HG03025 (cell line): ENCODE measurements at regions not wholly inside any gene's neighbourhood (a gene's known extent, or its start where the extent isn't known, plus 50 kb on each side); places are given as distances from the start of the nearest gene placed in this dataset.
"Not testable (repeated sequence)": the region's sequence is repeated elsewhere in the genome, so short reads cannot be mapped to it uniquely, and the experiment has no call there.

Experiments used
- ATAC-seq: cut with Tn5 transposase; IDR thresholded peaks from one replicate; pipeline ENCODE4 v1.9.1; 2021; ENCODE audit warnings: mild to moderate bottlenecking, moderate library complexity; ENCODE audit not compliant: unreplicated experiment, low FRiP score

DNA sequence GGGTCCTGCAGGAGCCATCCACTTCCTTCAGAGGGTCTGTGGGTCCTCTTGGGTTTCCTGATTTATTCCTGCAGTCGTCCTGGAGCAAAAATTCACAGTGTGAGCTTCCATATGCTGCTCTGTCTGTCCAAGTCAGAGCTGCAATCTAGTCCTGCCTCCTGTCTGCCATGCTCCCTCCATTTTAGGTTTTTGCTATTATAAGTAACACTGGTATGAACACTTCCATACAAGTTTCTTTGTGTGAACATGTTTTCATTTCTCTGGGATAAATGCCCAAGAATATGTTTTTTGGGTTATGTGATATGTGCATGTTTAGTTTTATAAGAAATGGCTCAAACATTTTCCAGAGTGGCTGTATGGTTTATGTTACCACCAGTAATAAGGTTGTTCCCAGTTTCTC, 188.1 kb downstream of the ACTR3B start:
- no peak for ATAC-seq

DNA sequence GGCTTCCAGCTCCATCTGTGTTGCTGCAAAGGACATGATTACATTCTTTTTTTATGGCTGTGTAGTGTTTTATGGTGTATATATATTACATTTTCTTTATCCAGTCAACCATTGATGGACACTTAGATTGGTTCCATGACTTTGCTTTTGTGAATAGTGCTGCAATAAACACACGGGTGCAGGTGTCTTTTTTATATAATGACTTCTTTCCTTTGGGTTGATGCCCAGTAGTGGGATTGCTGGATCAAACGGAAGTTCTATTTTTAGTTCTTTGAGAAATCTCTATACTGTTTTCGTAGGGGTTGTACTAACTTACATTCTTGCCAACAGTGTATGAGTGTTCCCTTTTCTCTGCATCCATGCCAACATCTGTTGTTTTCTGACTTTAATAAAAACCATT, 189.7 kb downstream of the ACTR3B start:
- ATAC-seq = no peak

DNA sequence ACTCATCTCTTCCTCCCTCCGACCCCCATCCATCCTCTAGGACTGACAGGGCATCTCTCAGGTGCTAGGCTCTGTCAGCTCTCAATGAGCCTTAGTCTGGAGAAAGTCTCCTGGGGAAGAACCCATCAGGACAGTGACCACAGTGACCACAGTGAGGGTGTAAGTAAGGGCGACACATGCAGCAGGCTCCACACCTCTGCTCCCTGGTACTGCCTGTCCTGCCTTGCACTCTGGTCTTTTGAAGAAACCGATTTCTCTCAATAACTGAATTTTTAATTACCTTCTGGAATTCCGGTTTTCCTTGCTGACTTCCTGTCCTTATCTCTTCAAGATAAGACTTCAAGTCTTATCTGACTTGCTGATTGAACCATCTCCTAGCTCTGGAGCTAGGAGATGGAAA, 190.2 kb downstream of the ACTR3B start:
- ATAC-seq = no peak

DNA sequence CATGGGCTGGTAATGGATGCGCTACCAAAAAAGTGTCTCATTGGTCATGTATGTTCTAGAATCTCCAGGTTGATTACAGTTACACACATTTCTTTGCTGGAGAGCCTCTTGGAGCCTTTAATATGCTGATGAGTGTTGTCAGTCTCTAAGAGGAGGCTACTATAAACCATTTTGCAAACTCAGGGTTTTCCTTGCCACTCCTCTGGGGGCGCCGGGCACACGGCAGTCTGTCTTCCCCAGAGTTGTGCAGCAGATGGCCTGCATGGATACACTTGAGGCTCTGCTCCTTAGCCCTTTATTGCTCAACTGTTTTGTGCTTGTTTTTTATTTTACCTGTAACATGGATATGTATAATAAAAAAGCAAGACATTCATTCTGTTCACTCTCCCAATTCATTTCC, 196.5 kb downstream of the ACTR3B start:
- no peak for ATAC-seq

DNA sequence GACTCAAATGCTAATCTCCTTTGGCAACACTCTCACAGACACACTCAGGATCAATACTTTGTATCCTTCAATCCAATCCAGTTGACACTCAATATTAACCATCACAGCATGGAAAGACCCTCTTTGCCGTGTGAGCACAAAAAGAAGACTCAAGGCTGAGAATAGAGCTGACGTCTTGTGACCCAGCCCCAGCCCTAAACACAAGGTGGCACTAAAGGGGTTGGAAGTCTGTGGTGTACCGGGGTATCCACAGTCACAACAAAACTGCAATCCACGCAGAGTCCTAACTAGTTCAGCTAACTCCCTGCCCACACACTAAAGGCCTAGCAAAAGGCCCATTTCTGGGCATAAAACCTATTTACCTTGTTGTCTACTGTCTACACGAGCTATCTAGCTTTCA, 200.1 kb downstream of the ACTR3B start:
- no peak for ATAC-seq

DNA sequence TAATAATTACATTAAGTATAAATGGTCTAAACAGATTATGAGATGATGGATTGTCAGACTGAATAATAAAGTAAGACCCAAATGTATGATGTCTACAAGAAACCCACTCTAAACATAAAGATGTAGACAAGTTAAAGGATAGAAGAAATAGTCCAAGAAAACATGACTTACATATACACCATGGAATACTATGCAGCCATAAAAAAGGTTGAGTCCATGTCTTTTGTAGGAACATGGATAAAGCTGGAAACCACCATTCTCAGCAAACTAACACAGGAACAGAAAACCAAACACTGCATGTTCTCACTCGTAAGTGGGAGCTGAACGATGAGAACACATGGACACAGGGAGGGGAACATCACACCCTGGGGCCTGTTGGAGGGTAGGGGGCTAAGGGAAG, 202.2 kb downstream of the ACTR3B start:
- not testable (repeated sequence) for ATAC-seq

DNA sequence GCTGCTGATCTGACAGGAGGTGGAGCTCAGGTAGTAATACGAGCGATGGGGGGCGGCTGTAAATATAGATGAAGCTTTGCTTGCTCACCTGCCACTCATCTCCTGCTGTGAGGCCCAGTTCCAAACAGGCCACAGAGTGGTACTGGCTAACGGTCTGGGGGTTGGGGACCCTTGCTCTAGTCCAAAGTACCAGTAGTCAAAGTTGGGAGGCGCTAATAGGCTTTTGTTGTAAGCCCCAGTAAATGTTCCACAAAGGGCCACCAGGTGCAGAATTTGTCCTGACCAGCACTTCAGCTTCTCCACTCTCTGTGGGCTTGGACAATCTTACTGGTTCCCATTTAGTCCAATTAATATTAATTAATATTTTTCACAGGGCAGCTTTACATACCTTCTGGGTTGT, 206.6 kb downstream of the ACTR3B start:
- no peak for ATAC-seq

DNA sequence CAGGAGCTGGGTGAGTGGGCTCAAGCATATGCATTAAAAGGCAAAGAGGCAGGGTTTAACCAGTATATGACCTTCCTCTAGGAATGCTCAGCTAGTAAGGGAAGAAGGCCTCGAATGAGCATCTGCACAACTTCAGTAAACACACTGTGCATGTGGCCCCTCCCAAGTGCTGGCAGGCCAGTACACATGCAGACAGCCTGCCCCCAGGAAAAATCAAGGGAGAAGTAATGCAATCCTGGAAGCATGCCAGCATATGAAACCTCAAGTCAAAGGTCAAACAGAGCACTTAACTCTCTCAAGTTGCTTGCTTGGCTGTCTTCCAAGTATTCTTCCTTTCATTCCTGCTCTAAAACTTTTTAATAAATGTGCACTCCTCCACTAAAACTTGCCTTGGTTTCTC, 208.4 kb downstream of the ACTR3B start:
- ATAC-seq = no peak

DNA sequence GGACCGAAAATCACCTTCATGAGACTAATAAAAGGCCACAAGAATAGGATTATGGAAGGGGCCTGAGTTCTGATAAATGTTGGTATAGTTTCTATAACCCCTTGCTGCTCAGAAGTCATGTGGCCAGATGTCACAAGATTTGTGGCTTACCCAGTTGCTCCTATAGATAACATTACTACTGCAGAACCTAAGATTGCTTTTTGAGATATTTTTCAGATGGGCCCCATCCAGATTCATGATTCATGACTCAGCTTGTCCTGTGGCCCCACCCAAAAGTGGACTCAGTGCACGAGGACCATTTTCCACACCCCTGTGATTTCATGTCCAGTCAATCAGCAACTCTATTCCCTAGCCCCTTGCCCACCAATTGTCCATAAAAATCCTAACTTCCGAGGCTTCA, 209.0 kb downstream of the ACTR3B start:
- no peak for ATAC-seq

DNA sequence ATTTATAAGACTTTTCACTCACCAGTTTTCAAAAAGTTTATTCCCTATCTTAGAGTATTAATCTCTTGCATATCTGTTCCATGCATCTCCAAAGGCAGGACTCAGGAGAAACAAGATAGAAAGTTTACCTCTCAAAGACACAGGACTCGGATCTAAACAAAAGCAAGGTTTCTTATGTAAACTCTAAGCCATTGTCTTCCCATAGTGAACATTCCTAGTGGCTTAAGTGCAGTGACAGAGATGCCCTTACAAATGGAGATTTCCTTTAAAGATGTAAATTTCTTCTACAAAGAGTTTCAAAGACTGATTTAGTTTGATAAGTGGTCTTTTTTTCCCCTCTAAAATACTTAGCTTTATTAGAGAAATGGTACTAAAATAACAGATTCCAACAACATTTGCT, 209.8 kb downstream of the ACTR3B start:
- ATAC-seq = no peak

DNA sequence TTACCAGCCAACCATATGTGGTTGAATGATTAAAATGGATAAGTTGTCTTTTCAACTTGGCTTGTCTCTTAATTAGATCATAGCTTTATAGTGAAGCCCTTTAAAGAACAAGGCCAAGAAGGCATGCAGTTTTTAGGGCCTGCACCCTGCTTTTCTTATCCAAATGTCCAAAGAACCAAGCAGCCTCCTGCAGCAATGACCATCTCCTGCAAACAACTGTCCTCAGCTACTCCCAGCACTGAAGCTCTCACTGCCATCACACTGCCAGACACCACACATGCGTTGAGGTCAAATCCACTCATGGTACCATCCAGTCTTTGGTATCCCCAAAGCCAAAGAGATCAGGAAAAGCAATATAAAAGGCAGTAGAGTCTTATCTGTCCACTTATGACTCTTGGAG, 210.3 kb downstream of the ACTR3B start:
- no peak for ATAC-seq

DNA sequence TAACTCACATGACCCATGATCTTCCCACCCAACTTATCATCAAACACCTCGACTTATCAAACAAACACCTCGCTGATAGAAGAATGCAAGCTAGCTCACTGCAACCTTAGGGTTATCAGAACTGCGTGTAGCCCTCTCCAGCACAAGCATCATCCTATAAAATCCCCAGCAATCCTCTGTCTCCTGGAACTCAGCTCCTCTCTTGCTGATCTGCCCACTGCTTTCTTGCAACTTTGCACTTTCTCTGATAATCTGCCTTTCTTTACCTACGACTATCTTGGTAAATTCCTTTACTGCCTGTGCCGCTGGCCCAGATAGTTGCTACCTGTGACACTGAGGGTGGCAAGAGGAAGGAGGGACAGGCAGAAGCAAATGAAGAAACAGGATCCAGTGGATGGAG, 210.9 kb downstream of the ACTR3B start:
- no peak for ATAC-seq

DNA sequence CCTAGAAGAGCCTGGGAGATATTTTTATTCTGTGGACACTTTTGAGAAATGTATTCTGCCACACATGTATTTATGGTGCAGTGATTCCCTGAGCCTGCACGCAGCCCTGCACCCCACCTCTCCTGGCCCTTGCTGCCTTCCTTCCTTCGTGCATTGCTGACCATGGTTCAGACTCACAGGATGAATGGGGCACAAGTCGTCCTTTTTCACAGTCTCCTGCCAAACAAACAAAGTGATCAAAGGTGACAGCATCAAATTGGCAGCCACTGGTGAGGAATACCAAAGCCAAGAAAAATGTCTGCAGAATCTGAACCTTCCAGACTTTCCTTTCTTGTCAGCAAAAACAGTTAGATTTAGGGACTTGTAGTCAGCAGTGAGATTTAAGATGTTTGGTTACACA, 215.0 kb downstream of the ACTR3B start:
- no peak for ATAC-seq

DNA sequence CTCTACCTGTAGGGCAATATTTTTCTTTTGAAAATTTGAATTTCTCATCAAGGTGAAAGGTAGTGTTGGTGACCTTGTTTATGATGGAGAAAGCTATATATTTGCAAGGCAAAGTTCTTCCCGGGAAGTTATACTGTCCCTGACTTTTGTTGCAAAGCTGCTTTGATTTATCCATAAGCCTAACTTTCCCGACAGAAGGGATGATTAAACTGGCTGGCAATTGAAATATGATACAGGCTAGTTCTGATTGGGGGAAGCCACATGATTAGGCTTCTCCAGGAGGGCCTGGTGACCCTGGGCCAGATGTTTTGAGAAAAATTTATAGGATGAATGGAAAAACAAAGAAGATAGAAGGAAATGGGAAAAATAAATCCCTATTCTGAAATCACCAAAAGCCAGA, 215.5 kb downstream of the ACTR3B start:
- no peak for ATAC-seq

DNA sequence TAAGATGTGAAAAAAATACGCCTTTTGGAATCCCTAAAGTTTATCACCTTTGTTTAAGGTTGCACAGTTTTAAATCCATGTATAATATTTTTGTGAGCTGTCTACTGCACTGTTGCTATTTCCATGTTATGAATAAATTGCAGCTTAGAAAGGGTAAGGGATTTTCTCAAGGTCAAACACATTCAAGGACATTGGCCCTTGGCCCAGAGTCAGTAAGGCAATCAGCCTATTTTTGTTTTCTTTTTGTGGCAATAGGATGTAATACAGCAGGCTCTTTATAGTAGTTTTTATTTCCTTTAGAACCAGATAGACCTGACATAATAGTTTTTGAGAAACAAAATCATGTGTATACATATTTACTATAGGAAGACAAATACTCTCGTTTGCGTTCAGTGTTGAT, 219.8 kb downstream of the ACTR3B start:
- ATAC-seq = no peak

DNA sequence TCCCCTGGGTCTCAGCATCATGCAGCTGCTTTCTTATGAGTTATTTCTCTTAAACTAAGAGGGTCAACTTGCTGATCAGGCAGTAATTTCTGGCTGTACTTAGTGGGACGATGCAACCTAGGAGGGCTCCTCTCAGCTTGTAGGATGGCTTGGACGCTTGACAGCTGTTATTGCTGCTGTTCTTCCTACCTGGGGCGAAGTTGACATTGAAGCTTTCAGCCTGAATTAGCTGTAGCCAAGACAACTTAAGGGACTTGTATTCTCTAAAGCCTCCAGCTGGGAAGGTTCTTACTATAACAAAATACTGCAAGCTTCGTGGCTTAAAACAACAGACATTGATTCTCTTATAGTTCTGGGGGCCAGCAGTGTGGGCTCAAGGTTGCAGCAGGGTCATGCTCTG, 224.9 kb downstream of the ACTR3B start:
- no peak for ATAC-seq

DNA sequence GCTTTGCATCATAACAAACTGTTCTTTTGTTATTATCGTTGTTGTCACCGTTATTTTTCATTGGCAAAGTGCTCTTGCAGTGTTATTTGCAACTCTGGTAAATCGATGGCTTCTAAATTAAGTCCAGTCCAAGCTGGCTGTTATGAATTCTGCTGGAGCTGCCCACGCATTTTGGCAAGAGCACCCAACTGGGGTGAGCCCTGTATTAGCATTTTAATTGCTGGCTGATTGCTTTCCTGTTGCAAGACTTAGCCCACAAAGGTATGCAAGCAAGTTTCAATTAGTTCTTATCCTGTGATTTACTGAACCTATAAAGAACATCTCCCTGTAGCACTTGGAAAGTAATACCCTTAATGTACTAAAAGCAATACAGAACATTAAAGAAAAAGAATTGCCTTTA, 226.8 kb downstream of the ACTR3B start:
- ATAC-seq = no peak

DNA sequence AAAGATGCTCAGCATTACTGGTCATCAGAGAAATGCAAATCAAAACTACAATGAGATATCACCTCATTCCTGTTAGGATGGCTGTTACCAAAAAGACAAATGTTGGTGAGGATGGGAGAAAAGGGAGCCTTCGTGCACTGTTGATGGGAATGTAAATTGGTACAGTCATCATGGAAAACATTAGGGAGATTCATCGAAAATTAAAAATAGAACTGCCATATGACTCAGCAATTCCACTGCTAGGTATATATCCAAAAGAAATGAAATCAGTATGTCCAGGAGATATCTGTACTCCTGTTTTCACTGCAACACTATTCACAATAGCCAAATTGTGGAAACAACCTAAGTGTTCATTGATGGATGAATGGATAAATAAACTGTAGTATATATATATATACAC, 228.1 kb downstream of the ACTR3B start:
- no peak for ATAC-seq

DNA sequence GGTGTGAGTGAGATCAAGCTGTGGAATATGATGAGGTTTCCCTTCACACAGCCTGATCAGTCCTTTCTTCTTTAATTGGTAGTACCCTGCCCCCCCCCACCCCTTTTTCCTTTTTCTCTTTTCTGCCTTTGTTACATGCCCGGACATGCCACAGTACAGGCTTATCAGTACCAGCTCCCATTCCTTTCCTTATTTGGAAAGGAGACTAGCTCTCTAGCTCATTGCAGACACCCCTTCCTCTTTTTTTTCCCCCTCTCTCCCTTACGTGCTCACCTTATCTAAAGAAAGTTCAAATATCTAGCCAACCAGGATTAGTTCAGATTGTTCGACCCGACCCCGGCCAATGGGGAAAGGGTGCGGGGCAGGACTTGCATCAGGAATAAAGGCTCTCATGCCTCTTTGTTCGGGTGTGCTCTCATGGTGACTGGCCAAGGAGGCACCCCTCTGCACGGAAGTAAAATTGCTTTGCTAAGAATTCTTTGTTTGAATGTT, 230.4 kb downstream of the ACTR3B start:
- no peak for ATAC-seq

DNA sequence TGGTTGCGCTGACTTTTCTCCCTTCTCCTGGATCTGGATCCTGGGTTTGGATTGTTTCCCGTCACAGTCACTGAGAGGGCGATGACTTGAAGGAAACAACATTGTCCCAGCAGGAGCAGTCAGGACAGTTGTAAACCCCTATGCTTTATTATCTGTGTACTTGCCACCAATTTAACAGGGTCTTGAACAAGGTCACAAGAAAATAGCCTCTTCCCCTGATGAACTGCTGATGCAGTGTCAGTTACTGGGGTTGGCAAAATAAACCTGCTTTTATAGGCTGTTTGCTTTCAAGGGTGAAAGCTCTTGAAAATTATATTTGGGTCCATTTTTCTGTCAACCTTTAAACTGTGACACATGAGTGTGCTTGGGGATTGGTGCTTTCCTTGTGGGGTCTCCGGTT, 238.9 kb downstream of the ACTR3B start:
- ATAC-seq = no peak

DNA sequence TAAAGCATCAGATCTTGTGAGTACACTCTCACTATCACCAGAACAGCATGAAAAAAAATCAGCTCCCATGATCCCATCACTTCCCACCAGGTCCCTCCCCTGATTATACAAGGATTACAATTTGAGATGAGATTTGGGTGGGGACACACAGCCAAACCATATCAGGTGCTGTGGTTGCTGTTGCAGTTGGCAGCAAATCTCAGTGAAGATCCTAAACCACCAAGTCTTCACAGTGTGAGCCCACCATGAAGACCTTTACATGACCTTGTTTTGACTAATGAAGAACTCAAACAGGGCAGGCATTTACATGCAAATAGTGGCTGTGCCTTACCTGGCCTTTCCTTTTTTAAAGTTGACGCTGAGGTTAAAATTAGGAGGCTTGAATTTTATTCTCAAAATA, 242.6 kb downstream of the ACTR3B start:
- ATAC-seq = no peak

DNA sequence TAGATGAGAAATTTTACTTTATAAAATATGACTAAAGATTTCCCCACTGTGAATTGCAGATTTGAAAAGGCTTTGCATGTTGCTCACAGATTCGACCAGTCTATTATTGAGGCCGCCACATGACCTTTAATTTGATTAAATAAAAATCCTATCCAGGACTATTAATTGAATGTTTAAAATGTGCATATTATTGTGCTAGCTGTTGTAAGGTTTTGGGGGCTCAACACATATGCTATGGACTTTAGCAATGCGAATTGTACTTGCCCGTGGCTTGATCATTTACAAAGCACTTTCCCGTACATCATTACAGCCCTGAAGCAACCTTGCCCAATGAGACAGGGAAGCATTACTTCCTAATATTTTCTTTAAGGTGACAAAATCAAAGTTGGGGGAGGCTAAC, 243.0 kb downstream of the ACTR3B start:
- no peak for ATAC-seq

DNA sequence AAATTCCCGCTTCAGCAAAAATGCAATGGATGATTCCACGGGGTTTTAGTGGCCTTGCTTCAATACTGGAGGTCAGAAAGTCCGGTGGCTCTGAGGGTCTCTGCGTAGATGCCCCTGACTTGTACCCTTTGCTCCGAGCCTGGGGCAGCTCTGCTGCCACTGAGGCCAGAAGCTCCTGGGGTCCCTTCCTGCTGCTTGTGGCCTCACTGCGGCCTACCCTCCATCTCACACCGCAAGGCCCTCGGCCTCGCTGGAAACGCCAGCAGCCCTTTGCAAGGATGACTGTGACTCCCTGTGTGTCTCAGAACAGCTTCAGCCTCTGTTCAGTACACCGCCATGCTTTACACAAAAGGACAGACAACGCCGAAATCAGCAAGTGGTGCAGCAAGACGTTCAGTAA, 244.8 kb downstream of the ACTR3B start:
- ATAC-seq = no peak
